Mucosa of gallbladder (tissue), 1 donor: ENCODE measurements at regions not wholly inside any gene's neighbourhood (a gene's known extent, or its start where the extent isn't known, plus 50 kb on each side); places are given as distances from the start of the nearest gene placed in this dataset.

Experiments used
- DNase-seq: peaks from one replicate; pipeline ENCODE4 v3.0.0-alpha.2; 2020; ENCODE audit warnings: low spot score
- donor health status: DM: no; HTN: no; CAD: no.

DNA sequence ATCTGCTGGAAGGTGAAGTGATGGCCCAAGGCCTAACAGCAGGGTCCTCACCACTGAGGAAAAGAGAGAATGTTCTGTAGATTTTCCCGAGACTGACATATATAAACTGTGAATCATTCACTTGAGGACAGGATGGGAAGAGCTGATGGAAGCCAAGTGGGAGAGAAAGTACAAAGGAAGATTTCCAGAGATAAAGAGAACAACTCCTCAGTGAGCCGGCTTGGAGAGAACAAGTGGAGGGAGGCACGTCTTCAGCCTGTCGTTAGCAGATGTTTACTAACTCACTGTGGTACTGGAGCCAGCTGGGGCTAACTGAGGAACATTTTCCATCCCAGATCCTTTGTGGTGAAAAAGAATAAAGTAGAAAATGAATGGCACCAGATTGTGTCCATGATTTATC, 552.9 kb upstream of the TNP1 start:
- no peak for DNase-seq

DNA sequence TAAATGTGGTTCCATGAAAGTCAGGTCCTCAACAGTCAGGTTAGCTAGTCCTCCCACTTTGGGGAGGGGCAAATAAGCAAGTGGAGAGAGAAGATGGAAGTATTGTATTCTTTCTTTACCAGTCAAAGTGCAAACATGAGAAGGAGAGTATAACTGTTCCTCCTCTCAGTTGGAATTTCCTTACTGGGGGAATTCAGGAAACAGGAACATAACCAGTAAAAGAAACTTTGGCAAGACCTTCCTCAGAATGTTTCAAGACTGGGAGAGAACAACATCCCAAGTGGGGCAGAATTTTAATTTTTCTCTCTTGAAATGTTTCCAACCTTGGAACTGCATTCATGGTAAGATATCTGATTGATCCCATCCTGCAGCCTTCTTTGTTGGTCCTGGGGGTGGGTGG, 552.4 kb upstream of the TNP1 start:
- DNase-seq = no peak

DNA sequence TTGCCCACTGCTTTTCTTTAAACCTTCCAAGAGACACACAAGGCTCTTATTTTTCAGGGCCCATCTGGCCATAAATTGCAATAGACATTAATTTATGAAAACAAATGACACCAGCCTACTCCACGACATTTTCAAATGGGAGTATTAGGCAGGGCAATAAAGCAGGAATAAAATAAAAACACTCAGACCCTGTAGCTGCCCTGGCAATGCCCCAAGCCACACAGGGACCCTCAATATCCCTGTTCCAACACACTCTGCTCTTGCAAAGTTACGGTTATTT, 550.8 kb upstream of the TNP1 start:
- DNase-seq = no peak

DNA sequence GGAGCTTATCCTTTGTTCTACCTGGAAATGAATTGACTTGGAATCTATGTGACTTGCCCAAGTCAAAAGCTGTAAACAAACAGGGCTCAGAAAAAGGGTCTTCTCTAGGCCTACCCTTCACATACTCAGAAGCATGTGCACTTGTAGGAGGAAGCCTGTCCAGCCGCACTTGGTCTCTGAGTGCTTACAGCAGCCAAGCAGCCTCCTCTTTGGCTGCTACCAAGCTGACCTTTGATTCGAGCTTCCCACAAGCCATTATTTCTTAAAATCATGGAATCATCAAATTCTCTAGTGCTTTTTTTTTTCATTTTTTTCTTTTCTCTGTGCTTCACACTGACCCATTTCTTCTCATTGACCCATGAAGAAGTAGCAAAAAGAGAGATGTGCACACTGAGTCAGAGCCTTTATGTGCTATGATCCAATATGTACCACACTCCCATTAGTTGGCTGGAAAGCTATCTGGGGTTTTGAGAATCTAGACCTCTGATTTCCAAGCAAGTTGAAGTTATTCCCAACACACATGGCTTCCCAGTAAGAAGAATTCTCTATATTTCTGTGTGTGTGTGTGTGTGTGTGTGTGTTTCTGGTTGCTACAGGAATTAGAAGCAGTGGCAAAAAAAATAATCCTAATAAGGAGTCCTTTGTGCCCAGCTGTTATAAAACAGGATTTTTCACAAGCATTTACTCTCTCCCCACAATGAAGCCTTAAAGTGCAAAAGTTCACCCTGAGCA, 550.3 kb upstream of the TNP1 start:
- DNase-seq = no peak

DNA sequence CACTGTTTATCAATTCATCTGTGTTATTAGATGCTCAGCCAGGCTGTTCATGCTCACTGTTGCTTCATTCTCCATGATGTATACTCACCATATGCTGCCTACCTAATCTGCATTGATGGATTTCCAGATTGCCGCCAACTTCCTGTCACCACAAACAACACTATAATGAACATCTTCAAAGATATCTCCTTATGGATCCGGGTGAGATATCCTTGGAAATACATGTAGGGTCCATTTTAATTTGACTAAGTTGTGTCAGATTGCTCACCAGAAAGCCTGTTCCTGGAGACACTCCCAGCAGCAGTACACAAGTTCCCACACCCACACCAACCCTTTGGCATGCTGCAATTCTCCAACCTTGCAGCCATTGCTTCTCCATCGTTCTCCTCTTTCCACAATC, 547.5 kb upstream of the TNP1 start:
- no peak for DNase-seq

DNA sequence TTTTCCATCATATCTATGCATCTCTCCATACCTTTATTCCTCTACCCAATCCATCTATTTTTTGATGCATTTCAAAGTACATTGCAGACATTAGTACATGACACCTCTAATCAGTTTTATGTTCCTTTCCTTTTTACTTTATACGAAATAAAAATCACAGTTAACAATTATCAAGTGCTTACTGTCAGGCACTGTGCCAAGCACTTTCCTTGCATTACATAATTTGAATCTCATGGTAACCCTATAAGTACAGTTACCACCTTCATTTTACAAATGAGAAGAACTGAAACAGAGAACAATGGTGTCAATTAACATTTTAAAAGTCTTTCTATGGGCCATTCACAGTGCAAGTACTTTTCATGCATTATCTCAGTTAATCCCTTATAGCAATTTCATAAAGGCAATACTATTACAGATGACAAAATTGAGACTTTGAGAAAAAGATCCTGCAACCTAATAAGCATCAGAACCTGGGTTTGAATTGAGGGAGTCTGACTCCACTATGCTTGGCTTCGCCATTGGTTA, 544.4 kb upstream of the TNP1 start:
- DNase-seq = no peak

DNA sequence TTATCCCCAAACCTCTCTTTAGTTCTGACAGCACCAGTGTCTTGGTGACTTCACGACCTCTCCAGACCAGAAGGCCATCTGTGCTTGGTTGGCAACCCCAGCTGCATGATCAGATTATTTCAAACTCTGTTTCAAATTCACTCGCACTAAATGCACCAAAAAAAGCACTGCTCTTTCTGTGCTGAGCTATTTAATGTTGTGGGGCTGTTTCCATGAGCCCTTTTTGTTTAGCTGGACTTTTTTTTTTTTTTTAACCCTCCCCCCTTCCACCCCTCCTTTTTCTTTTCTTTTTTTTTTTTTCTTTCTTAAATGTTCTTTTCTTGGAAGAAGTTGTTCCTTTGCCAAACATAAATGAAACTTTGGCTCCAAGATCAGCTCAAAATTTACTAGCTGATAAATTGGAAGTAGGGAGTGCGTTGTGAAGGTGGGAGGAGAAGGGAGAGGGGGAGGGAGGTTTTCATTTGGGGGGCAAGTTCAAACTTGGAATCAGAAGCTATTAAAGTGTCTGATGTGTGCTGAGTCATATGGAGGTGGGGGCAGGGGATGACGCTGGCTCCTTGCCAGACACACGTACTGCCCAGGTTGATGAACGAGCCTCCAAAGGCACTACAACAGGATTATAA, 543.0 kb upstream of the TNP1 start:
- no peak for DNase-seq

DNA sequence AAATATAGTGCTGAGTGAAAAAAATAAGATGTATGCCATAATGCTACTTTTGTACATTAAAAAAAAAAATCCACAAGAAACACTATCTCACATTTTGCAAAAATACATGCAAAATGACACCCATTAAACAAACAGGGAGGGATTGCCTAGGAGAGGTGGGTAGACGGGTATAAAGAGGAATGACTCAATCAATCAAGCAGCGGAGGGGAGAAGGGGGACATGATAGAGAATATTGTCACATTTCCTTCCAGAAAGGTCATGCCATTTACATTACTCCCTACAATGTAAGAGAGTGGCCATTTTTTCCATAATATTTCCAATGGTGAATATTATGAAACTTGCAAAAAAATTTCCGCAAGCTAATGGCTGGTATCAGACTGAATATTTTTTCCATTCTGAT, 542.3 kb upstream of the TNP1 start:
- no peak for DNase-seq

DNA sequence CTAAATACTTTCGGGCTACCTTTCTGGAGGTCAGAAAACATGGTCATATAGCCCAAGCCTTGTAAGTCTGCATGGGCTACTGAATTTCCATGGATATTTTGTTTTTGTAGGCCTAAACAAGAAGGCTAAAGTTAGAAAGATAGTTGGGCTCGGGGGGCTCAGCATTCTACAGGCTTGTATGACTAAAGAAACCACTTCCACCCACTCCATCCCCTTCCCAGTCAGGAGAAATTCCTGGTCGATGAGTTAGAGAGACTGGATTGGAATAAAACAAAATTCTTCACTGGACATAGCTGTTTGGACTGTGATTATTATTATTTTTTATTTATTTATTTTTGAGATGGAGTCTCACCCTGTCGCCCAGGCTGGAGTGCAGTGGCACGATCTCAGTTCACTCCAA, 539.4 kb upstream of the TNP1 start:
- DNase-seq = no peak

DNA sequence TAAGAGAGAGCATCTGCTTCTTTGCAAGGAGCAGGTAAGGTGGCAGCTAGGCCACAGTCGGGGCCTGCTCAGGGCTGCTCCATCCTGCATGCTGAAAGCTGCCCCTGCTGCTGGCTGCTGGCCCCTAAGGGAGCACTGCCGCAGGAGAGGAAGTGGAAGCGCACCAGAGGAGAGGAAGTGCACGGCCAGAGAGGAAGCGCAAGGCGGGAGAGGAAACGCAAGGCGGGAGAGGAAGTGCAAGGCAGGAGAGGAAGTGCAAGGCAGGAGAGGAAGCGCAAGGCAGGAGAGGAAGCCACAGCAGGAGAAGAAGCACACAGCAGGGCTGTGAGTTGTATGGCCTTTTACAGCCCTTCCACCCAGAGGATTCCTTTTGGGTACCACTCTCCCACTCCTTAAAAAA, 539.0 kb upstream of the TNP1 start:
- no peak for DNase-seq

DNA sequence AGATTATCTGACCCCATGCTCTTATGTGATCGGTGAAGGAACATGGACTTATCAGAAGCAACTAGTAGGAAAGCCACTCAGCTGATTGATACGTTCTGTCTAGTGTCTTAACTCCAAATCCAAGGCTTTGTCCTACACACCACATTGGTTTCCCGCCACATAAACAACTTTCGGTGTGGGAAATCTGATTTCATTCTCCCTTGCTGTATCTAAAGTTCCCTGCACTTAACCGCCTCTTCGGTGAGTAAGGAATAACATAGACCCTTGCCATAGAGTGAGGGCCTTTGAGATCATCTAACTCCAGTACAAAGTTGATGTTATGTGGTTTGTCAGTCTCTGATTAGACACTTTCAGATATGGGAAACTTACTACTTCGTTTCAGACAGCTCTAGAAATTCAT, 538.2 kb upstream of the TNP1 start:
- DNase-seq = no peak

DNA sequence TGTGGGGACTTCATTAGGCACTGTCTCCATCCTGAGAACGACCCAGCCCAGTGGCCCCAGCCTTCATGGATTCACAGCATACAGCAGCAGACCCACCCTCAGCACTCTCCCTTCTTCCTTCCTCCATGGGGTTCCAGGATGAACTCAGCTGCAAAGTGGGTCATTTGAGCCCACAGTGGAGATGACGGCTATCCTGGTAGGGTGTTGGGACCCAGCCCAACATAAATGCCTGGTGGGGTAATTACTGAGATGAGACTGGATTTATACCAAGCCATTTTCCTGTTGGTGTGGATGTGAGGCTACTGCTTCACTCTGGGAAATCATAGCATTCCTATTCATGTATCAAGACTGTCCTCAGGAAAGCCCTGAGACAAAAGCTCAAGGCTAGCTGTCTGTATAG, 536.7 kb upstream of the TNP1 start:
- DNase-seq = no peak

DNA sequence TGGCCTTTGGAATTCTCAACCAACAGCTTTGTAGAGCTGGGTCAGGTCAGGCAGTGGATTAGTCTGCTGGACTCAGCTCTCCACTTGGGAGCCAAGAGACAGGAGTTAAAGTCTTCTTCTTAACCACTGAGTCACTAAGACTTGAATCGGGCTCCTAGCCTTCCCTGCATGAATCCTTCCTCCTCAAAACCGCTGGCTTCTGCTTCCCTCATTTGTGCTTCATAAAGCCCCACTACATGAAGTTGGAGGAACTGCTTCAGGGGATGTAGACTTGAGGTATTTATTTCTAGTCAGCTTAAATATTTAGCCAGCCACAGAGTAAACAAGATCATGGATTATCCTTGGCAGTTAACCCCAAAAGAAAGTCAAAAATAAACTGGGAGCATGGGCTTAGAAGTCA, 536.3 kb upstream of the TNP1 start:
- no peak for DNase-seq

DNA sequence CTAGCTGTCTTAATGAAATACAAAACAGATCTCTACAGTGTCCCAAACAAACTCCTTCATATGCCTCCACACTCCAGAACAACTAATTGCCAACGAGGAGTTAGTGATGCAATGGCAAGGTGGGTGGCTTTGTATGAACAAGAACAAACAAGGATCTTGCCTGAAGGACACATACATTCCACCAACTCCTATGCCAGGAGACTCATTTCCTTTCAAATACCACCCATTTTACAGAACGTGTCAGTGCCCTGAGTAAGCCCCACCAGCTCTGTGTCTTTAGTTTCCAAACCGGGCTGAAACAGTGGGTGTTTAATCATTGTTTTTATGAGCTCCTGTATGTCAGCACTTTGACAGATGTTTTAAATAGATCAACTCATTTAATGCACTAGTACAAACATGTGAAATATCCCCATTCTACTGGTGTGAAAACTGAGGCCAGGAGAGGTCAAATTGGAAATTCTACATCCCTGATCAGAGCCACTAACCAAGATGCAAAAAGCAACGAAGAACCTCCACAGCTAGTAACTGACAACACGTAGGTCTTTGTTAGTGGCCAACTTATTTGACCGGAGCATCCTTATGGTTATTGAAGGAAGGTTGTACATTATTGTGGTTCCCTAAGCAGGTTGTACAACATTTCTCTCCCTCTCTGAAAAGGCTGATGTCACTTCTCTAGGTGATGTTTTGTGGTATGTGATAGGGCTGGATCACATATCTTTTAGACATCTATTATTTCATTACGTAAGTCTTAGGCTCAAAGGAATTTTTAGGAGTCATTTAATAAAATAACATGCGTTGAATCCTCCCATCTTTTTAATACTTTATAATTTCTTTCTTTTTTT, 534.9 kb upstream of the TNP1 start:
- no peak for DNase-seq

DNA sequence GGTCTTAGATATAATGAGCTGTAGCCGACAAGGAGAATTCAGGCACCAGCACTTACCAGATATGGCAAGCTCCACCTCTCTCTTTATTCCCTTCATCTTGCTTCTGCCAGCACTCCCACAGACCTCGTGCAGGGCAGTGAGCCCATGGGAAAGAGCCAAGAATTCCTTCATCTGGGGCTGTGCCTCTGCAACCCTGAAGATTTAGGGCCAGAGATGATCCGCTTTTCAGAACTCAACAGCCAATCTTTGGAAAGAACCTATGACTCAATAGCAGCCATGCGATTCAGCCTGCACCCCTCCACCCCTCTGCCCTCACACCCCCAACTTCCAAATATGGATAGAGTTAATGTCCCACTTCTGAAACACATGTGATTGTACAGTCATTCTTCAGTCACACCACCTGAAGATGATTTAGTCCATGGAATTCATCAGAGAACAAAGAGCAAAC, 533.7 kb upstream of the TNP1 start:
- DNase-seq = peak; percentile 69

DNA sequence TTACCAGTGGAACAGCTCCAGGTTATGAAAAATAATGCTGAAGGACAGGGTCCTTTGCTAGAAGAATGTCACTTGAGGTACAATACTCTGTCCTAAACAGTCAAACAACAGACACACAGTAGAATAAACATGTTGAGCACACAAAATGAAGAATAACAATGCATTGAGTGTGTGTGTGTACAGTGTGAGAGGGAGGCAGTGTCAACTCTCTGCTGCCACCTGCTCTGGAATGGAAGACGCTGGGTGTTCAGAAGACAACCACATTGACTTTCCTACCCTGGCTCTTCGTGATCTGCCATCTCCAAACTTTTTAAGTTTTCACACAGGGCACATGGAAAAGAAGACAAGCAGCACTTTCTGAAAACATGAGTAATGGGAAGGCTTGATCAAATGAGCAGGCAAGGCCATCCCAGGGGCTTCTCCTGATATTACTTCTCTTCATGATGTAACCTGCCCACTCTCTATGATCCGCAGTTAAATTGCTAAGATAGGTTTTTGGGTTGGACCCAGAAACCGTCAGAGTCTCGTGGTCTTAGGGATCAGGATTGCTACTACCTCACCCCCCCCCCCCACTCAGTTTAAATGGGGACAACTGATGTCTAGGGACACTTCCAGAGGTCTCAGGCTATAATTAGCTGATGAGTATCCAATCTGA, 533.2 kb upstream of the TNP1 start:
- no peak for DNase-seq

DNA sequence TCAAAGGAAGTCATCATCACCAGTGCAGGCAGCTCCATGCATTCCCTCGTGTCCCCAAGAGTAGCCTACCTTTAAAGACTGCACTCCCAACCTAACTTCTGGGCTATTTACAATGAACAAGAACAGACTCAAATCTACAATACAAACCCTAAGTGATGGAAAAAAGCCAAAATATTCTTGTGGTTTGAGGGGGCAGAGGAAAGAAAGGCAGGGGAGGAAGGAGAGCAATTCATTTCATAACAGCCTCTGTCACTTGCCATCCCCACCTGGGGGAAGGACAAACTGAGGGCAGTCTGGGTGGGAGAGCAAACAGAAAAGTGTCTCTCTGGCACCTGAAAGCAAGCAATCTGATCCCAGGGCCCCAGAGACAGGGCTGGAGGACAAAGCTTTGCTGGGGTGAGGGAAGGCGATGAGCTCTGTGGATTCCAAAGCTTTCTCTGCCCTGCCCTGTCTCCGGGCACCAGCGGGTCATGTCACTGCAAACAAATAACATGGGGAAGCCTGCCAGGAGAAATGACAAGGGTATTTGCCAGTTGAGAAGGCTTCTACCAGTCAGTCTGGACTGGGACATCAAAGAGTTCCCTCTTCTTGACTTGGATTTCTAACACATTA, 528.0 kb upstream of the TNP1 start:
- DNase-seq = peak; percentile 69

DNA sequence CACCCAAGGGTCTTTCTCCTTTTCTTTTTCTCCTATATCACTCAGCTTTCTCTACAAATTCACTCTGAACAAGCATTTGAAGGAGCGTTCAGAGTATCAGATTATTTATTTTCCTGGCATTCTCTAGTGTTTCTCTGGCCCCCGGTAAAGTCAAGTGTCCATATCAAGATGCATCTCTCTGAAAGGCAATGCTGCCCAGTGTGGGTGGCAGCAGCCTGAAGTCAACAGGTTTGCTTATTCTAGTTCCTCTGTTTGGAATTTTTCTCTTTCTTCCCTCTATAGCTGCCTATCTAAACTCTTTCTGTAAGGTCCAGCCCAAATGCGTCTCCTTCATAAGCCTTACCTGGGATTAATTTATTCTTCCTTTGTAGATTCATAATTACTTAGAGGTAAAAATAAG, 526.2 kb upstream of the TNP1 start:
- no peak for DNase-seq

DNA sequence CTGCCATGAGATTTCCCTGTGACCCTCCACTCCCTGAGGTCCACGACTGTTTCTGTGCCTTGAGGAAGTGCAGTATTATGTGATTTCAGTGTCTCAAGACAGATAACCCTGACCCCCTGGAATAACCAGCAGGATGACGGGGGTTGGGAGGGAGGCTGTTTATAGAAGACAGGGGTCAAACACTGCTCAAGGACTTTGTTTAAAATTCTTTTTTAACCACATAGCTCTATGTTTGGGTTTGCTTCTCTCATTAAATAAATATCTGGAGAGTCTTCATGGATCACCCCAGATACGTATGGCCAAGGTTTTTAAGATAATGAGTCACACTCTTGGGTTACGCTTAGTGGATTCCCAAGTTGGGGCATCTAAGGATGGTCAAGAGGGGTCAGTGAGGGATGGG, 523.8 kb upstream of the TNP1 start:
- no peak for DNase-seq

DNA sequence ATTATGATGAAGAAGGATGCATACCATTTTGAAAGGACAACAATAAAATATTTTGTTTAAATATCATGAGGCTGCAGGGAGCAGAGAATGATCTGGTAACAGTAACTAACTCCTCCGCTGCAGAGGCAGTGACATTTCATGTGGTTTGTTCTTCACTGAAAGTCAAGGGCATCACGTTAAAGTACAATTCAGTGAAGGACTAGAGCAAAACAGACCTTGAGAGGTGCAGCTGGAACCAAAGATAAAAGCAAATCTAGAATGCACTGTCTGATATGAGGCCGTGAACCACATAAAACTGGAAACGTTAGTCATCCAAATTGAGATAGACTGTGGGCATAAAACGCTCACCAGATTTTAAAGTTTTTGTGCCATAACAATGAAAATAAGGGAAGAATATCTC, 522.9 kb upstream of the TNP1 start:
- no peak for DNase-seq

DNA sequence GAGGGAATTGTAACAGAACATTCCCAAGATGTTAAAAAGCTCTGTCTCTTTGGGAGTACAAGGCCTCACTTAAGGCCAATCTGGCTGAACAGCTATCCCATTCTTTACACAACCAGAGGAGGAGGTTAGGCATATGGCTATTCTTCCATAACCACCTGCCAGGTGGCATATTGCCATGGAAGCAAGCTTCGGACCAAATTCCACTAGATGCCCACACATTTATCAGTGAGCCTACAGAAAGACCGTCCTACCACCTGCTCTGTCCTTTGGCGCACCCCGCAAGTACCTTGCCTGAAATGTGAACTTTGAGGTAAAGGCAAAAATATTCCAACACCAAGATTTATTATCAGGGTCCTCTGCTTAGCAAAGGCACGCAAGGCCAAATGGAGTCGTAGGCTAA, 519.9 kb upstream of the TNP1 start:
- DNase-seq = no peak

DNA sequence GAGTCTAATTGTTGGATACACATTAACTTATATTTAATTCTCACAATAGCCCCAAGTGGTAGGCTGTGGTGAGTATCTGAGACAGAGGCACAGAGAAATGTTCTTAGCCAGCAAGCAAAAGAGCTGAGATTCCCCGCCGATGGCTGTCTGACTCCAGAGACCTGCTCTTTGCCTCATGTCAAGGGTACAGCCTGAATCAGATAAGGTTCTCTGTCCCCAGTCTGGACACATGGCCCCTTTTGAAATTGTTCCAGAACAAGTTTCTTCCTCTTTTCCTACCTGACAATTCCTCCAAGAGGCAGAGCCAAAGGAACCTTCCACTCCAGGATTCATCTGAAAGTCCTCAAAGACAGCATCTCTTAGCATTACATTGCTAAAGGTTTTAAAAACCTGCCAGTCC, 512.9 kb upstream of the TNP1 start:
- DNase-seq = no peak
